ENCODE measurements at regions not wholly inside any gene's neighbourhood (a gene's known extent, or its start where the extent isn't known, plus 50 kb on each side); places are given as distances from the start of the nearest gene placed in this dataset.
"Not testable (repeated sequence)": the region's sequence is repeated elsewhere in the genome, so short reads cannot be mapped to it uniquely, and the experiment has no call there.

- Histone ChIP-seq H3K4me1 (ENCODE audit: control insufficient read depth, insufficient read depth, low read length) (no peaks in the 10 kb centered on the region), H2BK120ac (ENCODE audit: low read depth, low read length) (no peak overlapping the region), H4K8ac (ENCODE audit: low read depth in 2 of 2, low read length in 2 of 2) (no peak overlapping the region), H3K9me1 (ENCODE audit: insufficient read depth, low read length) (no peaks in the 10 kb centered on the region), H4K5ac (ENCODE audit: low read depth, low read length) (no peak overlapping the region), H3K4me3 (ENCODE audit: insufficient read depth, low read depth, low read length) (no peak overlapping the region), H3K36me3 (ENCODE audit: control insufficient read depth, insufficient read depth, low read length) (no peaks in the 10 kb centered on the region), H4K91ac (ENCODE audit: insufficient read depth, low read depth, low read length) (no peak overlapping the region), H3K14ac (replicated peaks; ENCODE audit: low read depth, low read length) (no peak overlapping the region), H4K20me1 (ENCODE audit: insufficient read depth, low read length) (no peaks in the 10 kb centered on the region), H2BK20ac (ENCODE audit: low read depth, low read length) (no peak overlapping the region), H3K18ac (ENCODE audit: low read depth, low read length) (no peak overlapping the region), H2AK5ac (ENCODE audit: low read depth, low read length) (no peak overlapping the region), H3K4ac (ENCODE audit: low read depth, low read length) (no peak overlapping the region), H3K9ac (ENCODE audit: low read depth, low read length) (no peak overlapping the region), H3K4me2 (ENCODE audit: low read depth, low read length) (no peak overlapping the region), H3K27ac (ENCODE audit: insufficient read depth, low read length) (no peak overlapping the region), H3K56ac (ENCODE audit: extremely low read depth, insufficient read depth, low read length) (no peak overlapping the region), H3K9me3 (ENCODE audit: control insufficient read depth, insufficient read depth, low read length) (no peaks in the 10 kb centered on the region), H2AK9ac (replicated peaks; ENCODE audit: low read depth, low read length, poor library complexity) (no peak overlapping the region), H2BK5ac (ENCODE audit: low read depth, low read length, poor library complexity, severe bottlenecking) (no peak overlapping the region), H3K23ac (ENCODE audit: low read depth, low read length) (no peak overlapping the region), H3K79me1 (ENCODE audit: low read depth in 1 of 2, low read length in 2 of 2) (no peaks in the 10 kb centered on the region), H3K27me3 (ENCODE audit: control insufficient read depth, insufficient read depth, low read length) (no peaks in the 10 kb centered on the region), H2AFZ (replicated peaks; ENCODE audit: low read length, poor library complexity) (no peak overlapping the region), H2BK15ac (ENCODE audit: low read depth, low read length) (no peak overlapping the region)
- no TSS peak for BruUV-seq (replicated peaks)
- dilution Hi-C loops (cut with HindIII; ENCODE audit: low sequenced_read_pairs, unreplicated experiment): no loop called here
- in situ Hi-C loops (cut with MboI; ENCODE audit: low sequenced_read_pairs): no loop called here
- intact Hi-C loops (cut with micrococcal nuclease): no loop called here
- ATAC-seq (ENCODE audit: low read depth): no peak
- WGBS, 2 experiments (ENCODE audit: extremely low coverage in 2 of 2, insufficient read length in 1 of 2): 100% methylated on average over 1 of the region's 2 CpGs; no CpG with 5 or more reads in 1 of the 2 experiments
- no peak for DNase-seq
- CTCF ChIA-PET: no interaction called here
- POLR2A ChIA-PET (ENCODE audit: unreplicated experiment): no interaction called here
- TF ChIP-seq MXI1 (IDR thresholded peaks at IDR 0.05; ENCODE audit: borderline replicate concordance, low read depth, low read length) (no peak), NFE2L2 (IDR thresholded peaks at IDR 0.05; ENCODE audit: low read depth, low read length) (no peak), FOS (IDR thresholded peaks at IDR 0.05; ENCODE audit: low read depth, low read length) (no peak), SMC3 (IDR thresholded peaks at IDR 0.05; ENCODE audit: low read depth, low read length) (no peak)
- TF ChIP-seq, protein P1, sequence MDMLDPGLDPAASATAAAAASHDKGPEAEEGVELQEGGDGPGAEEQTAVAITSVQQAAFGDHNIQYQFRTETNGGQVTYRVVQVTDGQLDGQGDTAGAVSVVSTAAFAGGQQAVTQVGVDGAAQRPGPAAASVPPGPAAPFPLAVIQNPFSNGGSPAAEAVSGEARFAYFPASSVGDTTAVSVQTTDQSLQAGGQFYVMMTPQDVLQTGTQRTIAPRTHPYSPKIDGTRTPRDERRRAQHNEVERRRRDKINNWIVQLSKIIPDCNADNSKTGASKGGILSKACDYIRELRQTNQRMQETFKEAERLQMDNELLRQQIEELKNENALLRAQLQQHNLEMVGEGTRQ (IDR thresholded peaks at IDR 0.05; ENCODE audit: low read depth, low read length): no peak
Observed at GRCh38 chr13:102530751-102531150, 66.0 kb upstream of the TPP2 start.

DNA sequence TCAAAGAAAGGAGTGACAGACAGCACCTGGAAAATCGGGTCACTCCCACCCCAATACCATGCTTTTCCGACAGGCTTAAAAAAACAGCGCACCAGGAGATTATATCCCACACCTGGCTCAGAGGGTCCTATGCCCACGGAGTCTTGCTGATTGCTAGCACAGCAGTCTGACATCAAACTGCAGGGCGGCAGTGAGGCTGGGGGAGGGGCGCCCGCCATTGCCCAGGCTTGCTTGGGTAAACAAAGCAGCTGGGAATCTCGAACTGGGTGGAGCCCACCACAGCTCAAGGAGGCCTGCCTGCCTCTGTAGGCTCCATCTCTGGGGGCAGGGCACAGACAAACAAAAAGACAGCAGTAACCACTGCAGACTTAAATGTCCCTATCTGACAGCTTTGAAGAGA lies 74.5 kb upstream of the TPP2 start:
- dilution Hi-C loops (cut with HindIII; ENCODE audit: low sequenced_read_pairs, unreplicated experiment); CTCF ChIA-PET; H3K9me1 ChIP-seq (ENCODE audit: insufficient read depth, low read length); H3K23ac ChIP-seq (ENCODE audit: low read depth, low read length); ATAC-seq (ENCODE audit: low read depth); H2AK9ac ChIP-seq (replicated peaks; ENCODE audit: low read depth, low read length, poor library complexity); H2AK5ac ChIP-seq (ENCODE audit: low read depth, low read length); intact Hi-C loops (cut with micrococcal nuclease); H3K56ac ChIP-seq (ENCODE audit: extremely low read depth, insufficient read depth, low read length); H2BK20ac ChIP-seq (ENCODE audit: low read depth, low read length); H2BK15ac ChIP-seq (ENCODE audit: low read depth, low read length); H3K79me1 ChIP-seq (ENCODE audit: low read depth in 1 of 2, low read length in 2 of 2); H3K27me3 ChIP-seq (ENCODE audit: control insufficient read depth, insufficient read depth, low read length); H3K18ac ChIP-seq (ENCODE audit: low read depth, low read length); H4K91ac ChIP-seq (ENCODE audit: insufficient read depth, low read depth, low read length); H2AFZ ChIP-seq (replicated peaks; ENCODE audit: low read length, poor library complexity); H3K4ac ChIP-seq (ENCODE audit: low read depth, low read length); H3K36me3 ChIP-seq (ENCODE audit: control insufficient read depth, insufficient read depth, low read length); in situ Hi-C loops (cut with MboI; ENCODE audit: low sequenced_read_pairs); H3K9ac ChIP-seq (ENCODE audit: low read depth, low read length); DNase-seq; H2BK5ac ChIP-seq (ENCODE audit: low read depth, low read length, poor library complexity, severe bottlenecking); H3K4me1 ChIP-seq (ENCODE audit: control insufficient read depth, insufficient read depth, low read length); H3K27ac ChIP-seq (ENCODE audit: insufficient read depth, low read length); H4K5ac ChIP-seq (ENCODE audit: low read depth, low read length); H3K4me2 ChIP-seq (ENCODE audit: low read depth, low read length); POLR2A ChIA-PET (ENCODE audit: unreplicated experiment); H3K9me3 ChIP-seq (ENCODE audit: control insufficient read depth, insufficient read depth, low read length); BruUV-seq (replicated peaks); H4K20me1 ChIP-seq (ENCODE audit: insufficient read depth, low read length); H2BK120ac ChIP-seq (ENCODE audit: low read depth, low read length); H3K4me3 ChIP-seq (ENCODE audit: insufficient read depth, low read depth, low read length); H4K8ac ChIP-seq (ENCODE audit: low read depth in 2 of 2, low read length in 2 of 2); H3K14ac ChIP-seq (replicated peaks; ENCODE audit: low read depth, low read length): not testable (repeated sequence)
- WGBS, 2 experiments (ENCODE audit: extremely low coverage in 2 of 2, insufficient read length in 1 of 2): no CpG with 5 or more reads among the region's 8 CpGs

All from IMR-90 (cell line).